ENCODE measurements at regions not wholly inside any gene's neighbourhood (a gene's known extent, or its start where the extent isn't known, plus 50 kb on each side); places are given as distances from the start of the nearest gene placed in this dataset.

- Histone ChIP-seq H3K9me3 (ENCODE audit: control insufficient read depth in 1 of 2, low read length in 2 of 2) (no peaks in the 10 kb centered on the region), H3K9ac (ENCODE audit: low read depth in 1 of 2, low read length in 2 of 2) (no peak overlapping the region), H3K4me3 (ENCODE audit: low read depth in 1 of 2, low read length in 2 of 2) (no peak overlapping the region), H3K36me3 (ENCODE audit: control insufficient read depth in 1 of 2, insufficient read depth in 2 of 2, low read length in 2 of 2) (no peaks in the 10 kb centered on the region), H3K4me1 (ENCODE audit: control insufficient read depth in 1 of 2, insufficient read depth in 2 of 2, low read length in 2 of 2) (no peaks in the 10 kb centered on the region), H3K27me3 (ENCODE audit: control insufficient read depth in 1 of 2, insufficient read depth in 2 of 2, low read length in 2 of 2) (no peaks in the 10 kb centered on the region), H3K27ac (ENCODE audit: low read depth, low read length) (no peak overlapping the region)
Measured at GRCh38 chr4:176875446-176875930, 82.8 kb upstream of the VEGFC start.

- H3K27ac ChIP-seq (ENCODE audit: low read depth, low read length) = no peak overlapping the region
- no peaks in the 10 kb centered on the region for H3K4me1 ChIP-seq (ENCODE audit: control insufficient read depth in 1 of 2, insufficient read depth in 2 of 2, low read length in 2 of 2)
- H3K36me3 ChIP-seq (ENCODE audit: control insufficient read depth in 1 of 2, insufficient read depth in 2 of 2, low read length in 2 of 2) = no peaks in the 10 kb centered on the region
- no peaks in the 10 kb centered on the region for H3K9me3 ChIP-seq (ENCODE audit: control insufficient read depth in 1 of 2, low read length in 2 of 2)
- no peak overlapping the region for H3K4me3 ChIP-seq (ENCODE audit: low read depth in 1 of 2, low read length in 2 of 2)
- H3K9ac ChIP-seq (ENCODE audit: low read depth in 1 of 2, low read length in 2 of 2) = no peak overlapping the region
- H3K27me3 ChIP-seq (ENCODE audit: control insufficient read depth in 1 of 2, insufficient read depth in 2 of 2, low read length in 2 of 2) = no peaks in the 10 kb centered on the region
Measured at GRCh38 chr4:176879380-176880116, 86.8 kb upstream of the VEGFC start.

- Histone ChIP-seq H3K4me3 (ENCODE audit: low read depth in 1 of 2, low read length in 2 of 2) (no peak overlapping the region), H3K27me3 (ENCODE audit: control insufficient read depth in 1 of 2, insufficient read depth in 2 of 2, low read length in 2 of 2) (no peaks in the 10 kb centered on the region), H3K9me3 (ENCODE audit: control insufficient read depth in 1 of 2, low read length in 2 of 2) (no peaks in the 10 kb centered on the region), H3K36me3 (ENCODE audit: control insufficient read depth in 1 of 2, insufficient read depth in 2 of 2, low read length in 2 of 2) (no peaks in the 10 kb centered on the region), H3K9ac (ENCODE audit: low read depth in 1 of 2, low read length in 2 of 2) (no peak overlapping the region), H3K27ac (ENCODE audit: low read depth, low read length) (no peak overlapping the region), H3K4me1 (ENCODE audit: control insufficient read depth in 1 of 2, insufficient read depth in 2 of 2, low read length in 2 of 2) (no peaks in the 10 kb centered on the region)
Measured at GRCh38 chr4:176882206-176882605, 89.5 kb upstream of the VEGFC start.

- Histone ChIP-seq H3K27me3 (ENCODE audit: control insufficient read depth in 1 of 2, insufficient read depth in 2 of 2, low read length in 2 of 2) (no peaks in the 10 kb centered on the region), H3K9me3 (ENCODE audit: control insufficient read depth in 1 of 2, low read length in 2 of 2) (no peaks in the 10 kb centered on the region), H3K27ac (ENCODE audit: low read depth, low read length) (no peak overlapping the region), H3K4me1 (ENCODE audit: control insufficient read depth in 1 of 2, insufficient read depth in 2 of 2, low read length in 2 of 2) (no peaks in the 10 kb centered on the region), H3K4me3 (ENCODE audit: low read depth in 1 of 2, low read length in 2 of 2) (no peak overlapping the region), H3K36me3 (ENCODE audit: control insufficient read depth in 1 of 2, insufficient read depth in 2 of 2, low read length in 2 of 2) (no peaks in the 10 kb centered on the region), H3K9ac (ENCODE audit: low read depth in 1 of 2, low read length in 2 of 2) (no peak overlapping the region)
Measured at GRCh38 chr4:176883108-176883550, 90.4 kb upstream of the VEGFC start.

- H3K27me3 ChIP-seq (ENCODE audit: control insufficient read depth in 1 of 2, insufficient read depth in 2 of 2, low read length in 2 of 2) = no peaks in the 10 kb centered on the region
- no peaks in the 10 kb centered on the region for H3K4me1 ChIP-seq (ENCODE audit: control insufficient read depth in 1 of 2, insufficient read depth in 2 of 2, low read length in 2 of 2)
- no peak overlapping the region for H3K9ac ChIP-seq (ENCODE audit: low read depth in 1 of 2, low read length in 2 of 2)
- no peaks in the 10 kb centered on the region for H3K9me3 ChIP-seq (ENCODE audit: control insufficient read depth in 1 of 2, low read length in 2 of 2)
- no peak overlapping the region for H3K4me3 ChIP-seq (ENCODE audit: low read depth in 1 of 2, low read length in 2 of 2)
- no peak overlapping the region for H3K27ac ChIP-seq (ENCODE audit: low read depth, low read length)
- no peaks in the 10 kb centered on the region for H3K36me3 ChIP-seq (ENCODE audit: control insufficient read depth in 1 of 2, insufficient read depth in 2 of 2, low read length in 2 of 2)
Measured at GRCh38 chr4:176883681-176884418, 91.1 kb upstream of the VEGFC start.

- H3K4me1 ChIP-seq (ENCODE audit: control insufficient read depth in 1 of 2, insufficient read depth in 2 of 2, low read length in 2 of 2) = no peaks in the 10 kb centered on the region
- no peaks in the 10 kb centered on the region for H3K36me3 ChIP-seq (ENCODE audit: control insufficient read depth in 1 of 2, insufficient read depth in 2 of 2, low read length in 2 of 2)
- no peak overlapping the region for H3K9ac ChIP-seq (ENCODE audit: low read depth in 1 of 2, low read length in 2 of 2)
- H3K9me3 ChIP-seq (ENCODE audit: control insufficient read depth in 1 of 2, low read length in 2 of 2) = no peaks in the 10 kb centered on the region
- H3K4me3 ChIP-seq (ENCODE audit: low read depth in 1 of 2, low read length in 2 of 2) = no peak overlapping the region
- no peak overlapping the region for H3K27ac ChIP-seq (ENCODE audit: low read depth, low read length)
- no peaks in the 10 kb centered on the region for H3K27me3 ChIP-seq (ENCODE audit: control insufficient read depth in 1 of 2, insufficient read depth in 2 of 2, low read length in 2 of 2)
Measured at GRCh38 chr4:176885224-176885623, 92.5 kb upstream of the VEGFC start.

- Histone ChIP-seq H3K9me3 (ENCODE audit: control insufficient read depth in 1 of 2, low read length in 2 of 2) (no peaks in the 10 kb centered on the region), H3K27ac (ENCODE audit: low read depth, low read length) (no peak overlapping the region), H3K27me3 (ENCODE audit: control insufficient read depth in 1 of 2, insufficient read depth in 2 of 2, low read length in 2 of 2) (no peaks in the 10 kb centered on the region), H3K4me3 (ENCODE audit: low read depth in 1 of 2, low read length in 2 of 2) (no peak overlapping the region), H3K9ac (ENCODE audit: low read depth in 1 of 2, low read length in 2 of 2) (no peak overlapping the region), H3K4me1 (ENCODE audit: control insufficient read depth in 1 of 2, insufficient read depth in 2 of 2, low read length in 2 of 2) (no peaks in the 10 kb centered on the region), H3K36me3 (ENCODE audit: control insufficient read depth in 1 of 2, insufficient read depth in 2 of 2, low read length in 2 of 2) (no peaks in the 10 kb centered on the region)
Measured at GRCh38 chr4:176886135-176886534, 93.4 kb upstream of the VEGFC start.

GRCh38 chr4:176889776-176890175, 97.1 kb upstream of the VEGFC start:
- H3K36me3 ChIP-seq (ENCODE audit: control insufficient read depth in 1 of 2, insufficient read depth in 2 of 2, low read length in 2 of 2) = no peaks in the 10 kb centered on the region

GRCh38 chr4:176894498-176894897, 101.8 kb upstream of the VEGFC start:
- Histone ChIP-seq H3K4me3 (ENCODE audit: low read depth in 1 of 2, low read length in 2 of 2) (no peak overlapping the region), H3K27me3 (ENCODE audit: control insufficient read depth in 1 of 2, insufficient read depth in 2 of 2, low read length in 2 of 2) (no peaks in the 10 kb centered on the region), H3K36me3 (ENCODE audit: control insufficient read depth in 1 of 2, insufficient read depth in 2 of 2, low read length in 2 of 2) (no peaks in the 10 kb centered on the region), H3K27ac (ENCODE audit: low read depth, low read length) (no peak overlapping the region), H3K9me3 (ENCODE audit: control insufficient read depth in 1 of 2, low read length in 2 of 2) (no peaks in the 10 kb centered on the region), H3K9ac (ENCODE audit: low read depth in 1 of 2, low read length in 2 of 2) (no peak overlapping the region), H3K4me1 (ENCODE audit: control insufficient read depth in 1 of 2, insufficient read depth in 2 of 2, low read length in 2 of 2) (no peaks in the 10 kb centered on the region)

More at GRCh38 chr4:176889776-176890175, 97.1 kb upstream of the VEGFC start:
- Histone ChIP-seq H3K9ac (ENCODE audit: low read depth in 1 of 2, low read length in 2 of 2) (no peak overlapping the region), H3K27ac (ENCODE audit: low read depth, low read length) (no peak overlapping the region), H3K4me3 (ENCODE audit: low read depth in 1 of 2, low read length in 2 of 2) (no peak overlapping the region), H3K9me3 (ENCODE audit: control insufficient read depth in 1 of 2, low read length in 2 of 2) (no peaks in the 10 kb centered on the region), H3K4me1 (ENCODE audit: control insufficient read depth in 1 of 2, insufficient read depth in 2 of 2, low read length in 2 of 2) (no peaks in the 10 kb centered on the region), H3K27me3 (ENCODE audit: control insufficient read depth in 1 of 2, insufficient read depth in 2 of 2, low read length in 2 of 2) (no peaks in the 10 kb centered on the region)

- Histone ChIP-seq H3K9ac (ENCODE audit: low read depth in 1 of 2, low read length in 2 of 2) (no peak overlapping the region), H3K36me3 (ENCODE audit: control insufficient read depth in 1 of 2, insufficient read depth in 2 of 2, low read length in 2 of 2) (no peaks in the 10 kb centered on the region), H3K4me3 (ENCODE audit: low read depth in 1 of 2, low read length in 2 of 2) (no peak overlapping the region), H3K9me3 (ENCODE audit: control insufficient read depth in 1 of 2, low read length in 2 of 2) (no peaks in the 10 kb centered on the region), H3K27me3 (ENCODE audit: control insufficient read depth in 1 of 2, insufficient read depth in 2 of 2, low read length in 2 of 2) (no peaks in the 10 kb centered on the region), H3K27ac (ENCODE audit: low read depth, low read length) (no peak overlapping the region), H3K4me1 (ENCODE audit: control insufficient read depth in 1 of 2, insufficient read depth in 2 of 2, low read length in 2 of 2) (no peaks in the 10 kb centered on the region)
Measured at GRCh38 chr4:176896211-176896610, 103.5 kb upstream of the VEGFC start.
